ENCODE measurements at regions not wholly inside any gene's neighbourhood (a gene's known extent, or its start where the extent isn't known, plus 50 kb on each side); places are given as distances from the start of the nearest gene placed in this dataset.

DNA sequence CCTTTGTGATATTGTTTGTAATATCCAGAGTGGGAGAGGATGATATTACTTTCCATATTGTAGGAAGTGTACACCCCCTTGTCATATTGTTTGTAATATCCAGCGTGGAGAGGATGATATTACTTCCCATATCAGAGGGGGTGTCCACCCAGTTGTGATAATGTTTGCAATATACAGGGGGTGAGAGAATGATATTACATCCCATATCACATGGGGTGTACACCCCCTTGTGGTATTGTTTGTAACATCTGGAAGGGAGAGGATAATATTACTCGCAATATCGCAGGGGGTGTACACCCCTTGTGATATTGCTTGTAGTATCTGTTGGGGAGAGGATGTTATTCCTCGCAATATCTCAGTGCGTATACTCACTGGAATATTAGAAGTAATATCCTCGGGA, 61.5 kb downstream of the PRSS23 start:
- H3K4me3 ChIP-seq (ENCODE audit: low read depth, low read length) = no peak overlapping the region
- no peak for DNase-seq (ENCODE audit: low read depth)
- TF ChIP-seq CTCF (IDR thresholded peaks at IDR 0.05; ENCODE audit: insufficient read depth, low read length) = peak; percentile 10

- no peak for DNase-seq (ENCODE audit: low read depth)
- no peak overlapping the region for H3K4me3 ChIP-seq (ENCODE audit: low read depth, low read length)
- no peak for TF ChIP-seq CTCF (IDR thresholded peaks at IDR 0.05; ENCODE audit: insufficient read depth, low read length)
Observed at GRCh38 chr11:86863476-86863875, 63.1 kb downstream of the PRSS23 start.

GRCh38 chr11:86865436-86865835, 65.1 kb downstream of the PRSS23 start:
- H3K4me3 ChIP-seq (ENCODE audit: low read depth, low read length) = no peak overlapping the region
- no peak for TF ChIP-seq CTCF (IDR thresholded peaks at IDR 0.05; ENCODE audit: insufficient read depth, low read length)
- no peak for DNase-seq (ENCODE audit: low read depth)

GRCh38 chr11:86869531-86869930, 69.2 kb downstream of the PRSS23 start:
- no peak for TF ChIP-seq CTCF (IDR thresholded peaks at IDR 0.05; ENCODE audit: insufficient read depth, low read length)
- peak; percentile 30 for DNase-seq (ENCODE audit: low read depth)
- no peak overlapping the region for H3K4me3 ChIP-seq (ENCODE audit: low read depth, low read length)

- TF ChIP-seq CTCF (IDR thresholded peaks at IDR 0.05; ENCODE audit: insufficient read depth, low read length) = peak; percentile 77
- DNase-seq (ENCODE audit: low read depth) = peak; percentile 84
- no peak overlapping the region for H3K4me3 ChIP-seq (ENCODE audit: low read depth, low read length)
Observed at GRCh38 chr11:86869966-86870570, 69.7 kb downstream of the PRSS23 start.

DNA sequence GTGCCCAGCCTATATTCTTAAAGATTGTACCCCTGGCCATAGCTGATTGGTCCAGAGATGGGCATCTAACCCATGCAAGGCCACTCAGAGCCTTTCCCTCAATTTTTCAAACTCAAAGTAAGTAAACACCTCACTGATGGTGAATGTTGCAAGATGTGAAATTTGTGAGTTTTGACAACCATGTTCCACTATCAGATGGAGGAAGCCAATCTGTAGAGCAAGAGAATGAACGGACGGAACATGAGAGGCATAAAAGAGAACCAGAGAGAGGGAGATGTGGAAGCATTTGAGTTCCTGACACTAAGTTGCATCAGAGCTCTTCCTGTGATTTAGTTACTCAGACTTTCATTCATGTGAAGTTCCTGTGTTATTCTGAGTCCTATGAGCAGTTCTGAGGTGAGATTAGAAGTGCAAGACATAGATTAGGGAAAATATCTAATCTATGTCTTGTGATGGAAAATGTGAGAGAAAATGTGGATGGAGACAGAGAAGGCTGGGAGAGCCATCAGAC, 73.3 kb downstream of the PRSS23 start:
- no peak overlapping the region for H3K4me3 ChIP-seq (ENCODE audit: low read depth, low read length)
- DNase-seq (ENCODE audit: low read depth) = peak; percentile 45
- no peak for TF ChIP-seq CTCF (IDR thresholded peaks at IDR 0.05; ENCODE audit: insufficient read depth, low read length)
